Left ventricle myocardium inferior (tissue), 1 donor: ENCODE measurements at regions not wholly inside any gene's neighbourhood (a gene's known extent, or its start where the extent isn't known, plus 50 kb on each side); places are given as distances from the start of the nearest gene placed in this dataset.

ENCODE experiments used
- DNase-seq: peaks from one replicate; pipeline ENCODE4 v3.0.0-alpha.2; 2020
- H3K27ac ChIP-seq: fragments of 200-600 bp; replicated peaks from 2 replicates; pipeline ENCODE4 v1.8.0; 2021
- H3K27me3 ChIP-seq: fragments of 200-600 bp; 2 replicates; pipeline ENCODE4 v1.8.0; 2021; ENCODE audit warnings: low read depth
- H3K36me3 ChIP-seq: fragments of 200-600 bp; 2 replicates; pipeline ENCODE4 v1.8.0; 2021
- H3K4me1 ChIP-seq: fragments of 200-600 bp; 2 replicates; pipeline ENCODE4 v1.8.0; 2021
- H3K4me3 ChIP-seq: fragments of 200-600 bp; 2 replicates; pipeline ENCODE4 v1.8.0; 2021; ENCODE audit warnings: mild to moderate bottlenecking, moderate library complexity
- H3K9me3 ChIP-seq: fragments of 200-600 bp; replicated peaks from 2 replicates; pipeline ENCODE4 v1.8.0; 2021
- CTCF ChIP-seq: fragments of 200-600 bp; IDR thresholded peaks from 2 replicates; pipeline ENCODE4 v1.8.0; 2021; ENCODE audit warnings: antibody characterized with exemption, mild to moderate bottlenecking, borderline replicate concordance
- intact Hi-C: fragments of 100-400 bp; cut with micrococcal nuclease; formaldehyde crosslinking; loops from one replicate; pipeline ENCODE4 v1.11.0; 2022
- donor health status: DM: no; HTN: yes; CAD: no; lungs with severe emphysema.

DNA sequence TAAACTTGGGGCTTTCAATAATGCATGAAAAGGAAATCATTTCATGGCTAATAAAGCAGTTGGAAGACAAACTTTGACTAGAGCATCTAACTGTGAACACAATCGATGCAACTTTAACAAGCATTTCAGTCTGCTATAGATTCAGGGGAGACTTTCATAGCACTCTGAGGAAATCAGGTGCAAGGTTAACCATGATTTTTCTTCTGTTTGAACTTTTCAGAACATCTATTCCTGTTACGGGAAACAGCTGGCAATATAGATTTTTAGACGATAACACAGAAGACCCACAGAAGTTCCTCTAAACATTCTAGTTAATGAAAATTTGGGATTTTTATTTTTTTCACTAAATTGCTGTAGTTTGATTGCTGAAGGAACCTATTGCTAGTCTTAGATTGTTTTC lies 177.3 kb downstream of the TRIM33 start:
- no peaks in the 10 kb centered on the region for H3K4me1 ChIP-seq
- intact Hi-C loops, result no loop called here
- no peaks in the 10 kb centered on the region for H3K36me3 ChIP-seq
- TF ChIP-seq CTCF, result no peak
- no peak overlapping the region for H3K4me3 ChIP-seq
- H3K27ac ChIP-seq, result no peak overlapping the region
- no peak for DNase-seq
- H3K9me3 ChIP-seq, result no peaks in the 10 kb centered on the region
- peaks cover 62% of the 10 kb centered on the region for H3K27me3 ChIP-seq

DNA sequence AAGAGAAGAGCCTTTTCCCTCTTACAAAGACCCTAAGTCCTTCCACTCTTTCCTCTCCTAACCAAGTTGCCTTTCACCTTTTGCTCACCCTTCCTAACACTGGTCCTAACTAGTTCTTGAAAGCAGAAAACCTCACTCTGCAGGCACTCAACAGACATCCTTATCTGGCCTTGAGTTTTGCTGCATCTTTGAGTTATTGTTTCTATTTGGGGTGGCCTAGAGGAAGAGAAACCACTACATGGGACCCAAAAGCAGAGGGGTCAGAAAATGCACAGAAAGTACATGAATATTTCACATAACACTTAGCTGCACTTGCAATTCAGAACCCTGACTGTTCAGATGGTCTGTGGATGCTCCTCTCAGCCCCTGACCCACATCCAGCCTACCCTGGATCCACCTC lies 178.3 kb upstream of the SYT6 start:
- intact Hi-C loops, result no loop called here
- TF ChIP-seq CTCF, result no peak
- no peaks in the 10 kb centered on the region for H3K4me1 ChIP-seq

DNA sequence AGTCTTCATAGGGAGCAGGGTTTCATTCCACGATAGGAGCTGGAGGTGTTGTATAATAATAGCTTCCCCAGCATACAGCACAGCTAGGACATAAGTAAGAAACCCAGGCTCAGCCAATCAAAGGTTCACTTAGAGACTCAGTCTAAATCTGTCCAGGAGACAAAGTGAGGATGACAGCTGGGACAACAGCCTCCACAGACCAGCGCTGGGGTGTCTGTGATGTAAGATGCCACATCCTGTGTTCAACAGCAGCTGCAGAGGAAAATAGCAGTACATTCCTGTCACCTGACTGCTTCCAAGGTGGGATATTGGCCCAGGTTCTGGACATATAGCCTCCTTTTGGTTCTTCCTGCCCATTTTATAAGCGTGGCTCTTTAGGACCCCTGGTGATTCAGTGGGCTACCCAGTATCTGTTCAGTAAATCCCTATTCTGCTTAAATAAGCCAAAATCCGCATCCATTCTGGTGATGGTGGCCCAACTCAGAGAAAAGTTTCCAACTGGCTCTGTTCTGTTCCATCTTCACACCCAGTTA lies 176.8 kb upstream of the SYT6 start:
- intact Hi-C loops, result no loop called here
- Histone ChIP-seq H3K27ac (no peak overlapping the region), H3K4me1 (no peaks in the 10 kb centered on the region), H3K4me3 (no peak overlapping the region), H3K36me3 (no peaks in the 10 kb centered on the region), H3K27me3 (peaks cover 55% of the 10 kb centered on the region), H3K9me3 (peaks cover 13% of the 10 kb centered on the region)
- TF ChIP-seq CTCF, result no peak
- DNase-seq, result no peak

More for the DNA sequence above, 178.3 kb upstream of the SYT6 start:
- Histone ChIP-seq H3K4me3 (no peak overlapping the region), H3K36me3 (no peaks in the 10 kb centered on the region), H3K9me3 (peaks cover 2% of the 10 kb centered on the region), H3K27ac (no peak overlapping the region), H3K27me3 (peaks cover 58% of the 10 kb centered on the region)
- no peak for DNase-seq

DNA sequence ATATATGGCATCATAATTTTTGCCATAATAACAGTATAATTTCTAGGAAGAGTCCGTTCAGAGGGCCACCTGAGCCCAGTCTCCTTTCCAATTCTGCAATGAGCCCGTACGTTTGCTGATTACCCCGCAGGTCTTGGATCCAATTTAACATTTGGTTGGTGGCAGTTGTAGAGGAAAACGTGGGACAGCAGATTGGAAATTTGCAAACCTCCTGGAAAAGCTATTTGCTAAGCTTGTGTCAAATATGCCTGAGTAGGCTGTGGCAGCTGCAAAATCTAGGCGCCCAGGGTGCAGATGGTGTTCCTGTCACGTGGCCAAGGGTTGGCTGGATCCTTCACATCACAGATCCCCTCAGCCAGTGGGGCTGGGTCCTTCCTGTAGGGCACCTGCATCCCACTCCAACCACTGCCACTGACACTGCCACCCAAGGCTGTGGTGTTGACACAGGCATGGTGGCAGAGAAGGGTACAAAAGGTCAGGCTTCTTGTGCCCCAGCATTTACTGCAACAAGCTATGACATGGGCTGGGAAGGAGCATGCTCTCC lies 174.8 kb upstream of the SYT6 start:
- H3K36me3 ChIP-seq, result no peaks in the 10 kb centered on the region
- H3K27ac ChIP-seq, result no peak overlapping the region
- TF ChIP-seq CTCF, result no peak
- intact Hi-C loops, result no loop called here
- H3K4me3 ChIP-seq, result no peak overlapping the region
- H3K9me3 ChIP-seq, result peaks cover 13% of the 10 kb centered on the region
- no peaks in the 10 kb centered on the region for H3K4me1 ChIP-seq
- DNase-seq, result no peak
- H3K27me3 ChIP-seq, result peaks cover 52% of the 10 kb centered on the region

DNA sequence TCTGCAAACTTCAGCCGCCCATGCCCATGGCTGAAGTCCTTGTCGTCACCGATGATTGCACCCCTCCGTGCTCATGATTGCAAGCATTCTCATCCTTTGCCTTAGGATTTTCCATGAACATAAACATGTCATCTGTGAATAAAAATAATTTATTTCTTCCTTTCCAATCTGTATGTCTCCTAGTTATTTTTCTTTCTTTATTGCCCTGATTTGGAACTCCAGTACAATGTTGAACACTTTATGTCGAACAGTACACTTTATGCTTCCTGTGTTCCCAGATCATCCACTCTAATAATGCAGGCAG lies 170.9 kb upstream of the SYT6 start:
- Histone ChIP-seq H3K36me3 (no peaks in the 10 kb centered on the region), H3K4me3 (no peak overlapping the region), H3K27ac (no peak overlapping the region), H3K9me3 (peaks cover 13% of the 10 kb centered on the region), H3K4me1 (no peaks in the 10 kb centered on the region), H3K27me3 (peaks cover 25% of the 10 kb centered on the region)
- intact Hi-C loops, result no loop called here
- DNase-seq, result no peak
- TF ChIP-seq CTCF, result no peak
